DMS53 (cell line): ENCODE measurements at regions not wholly inside any gene's neighbourhood (a gene's known extent, or its start where the extent isn't known, plus 50 kb on each side); places are given as distances from the start of the nearest gene placed in this dataset.
A peak's percentile ranks its signal among the peaks of the same experiment; 100 is the strongest.

Experiments used
- DNase-seq: peaks from one replicate; lab custom pipeline; 2025; lab: John Stamatoyannopoulos, UW

DNA sequence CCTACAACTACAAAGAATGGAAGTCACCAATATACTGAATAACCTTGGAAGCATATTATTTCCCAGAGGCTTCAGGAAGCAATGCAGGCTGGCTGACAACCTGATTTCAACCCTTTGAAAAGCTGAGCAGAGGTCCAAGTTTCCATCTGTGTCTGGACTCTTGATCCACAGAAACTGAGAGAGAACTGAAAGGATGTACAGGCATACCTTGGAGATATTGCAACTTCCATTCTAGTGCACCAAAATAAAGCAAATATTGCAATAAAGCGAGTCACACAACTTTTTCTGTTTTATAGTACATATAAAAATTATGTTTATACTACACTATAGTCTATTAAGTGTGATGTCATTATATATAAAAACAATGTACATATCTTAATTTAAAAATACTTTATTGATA, 85.3 kb downstream of the TYW3 start:
- no peak for DNase-seq

DNA sequence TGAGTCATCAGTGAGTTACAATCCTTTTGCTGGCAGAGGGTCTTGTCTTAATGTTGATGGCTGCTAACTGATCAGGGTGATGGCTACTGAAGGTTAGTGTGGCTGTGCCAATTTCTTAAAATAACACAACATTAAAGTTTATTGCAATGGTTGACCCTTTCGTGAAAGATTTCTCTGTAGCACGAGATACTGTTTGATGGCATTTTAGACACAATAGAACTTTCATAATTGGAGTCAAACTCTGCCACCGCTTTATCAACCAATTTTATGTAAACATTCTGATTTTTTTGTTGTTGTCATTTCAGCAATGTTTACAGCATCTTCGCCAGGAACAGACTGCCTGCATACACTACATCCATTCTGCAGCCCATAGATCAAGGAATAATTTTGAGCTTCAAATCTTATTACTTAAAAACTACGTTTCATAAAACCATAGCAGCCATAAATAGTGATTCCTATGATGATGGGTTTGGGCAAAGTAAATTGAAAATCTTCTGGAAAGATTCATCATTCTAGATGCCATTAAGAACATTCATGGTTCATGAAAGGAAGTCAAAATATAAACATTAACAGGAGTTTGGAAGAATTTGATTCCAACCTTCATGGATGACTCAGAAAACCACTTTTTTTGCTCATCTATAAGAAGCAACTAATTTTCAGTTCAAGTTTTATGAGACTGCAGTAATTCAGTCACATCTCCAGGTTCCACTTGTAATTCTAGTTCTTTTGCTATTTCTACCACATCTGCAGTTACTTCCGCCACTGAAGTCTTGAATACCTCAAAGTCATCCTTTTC, 85.9 kb downstream of the TYW3 start:
- no peak for DNase-seq

DNA sequence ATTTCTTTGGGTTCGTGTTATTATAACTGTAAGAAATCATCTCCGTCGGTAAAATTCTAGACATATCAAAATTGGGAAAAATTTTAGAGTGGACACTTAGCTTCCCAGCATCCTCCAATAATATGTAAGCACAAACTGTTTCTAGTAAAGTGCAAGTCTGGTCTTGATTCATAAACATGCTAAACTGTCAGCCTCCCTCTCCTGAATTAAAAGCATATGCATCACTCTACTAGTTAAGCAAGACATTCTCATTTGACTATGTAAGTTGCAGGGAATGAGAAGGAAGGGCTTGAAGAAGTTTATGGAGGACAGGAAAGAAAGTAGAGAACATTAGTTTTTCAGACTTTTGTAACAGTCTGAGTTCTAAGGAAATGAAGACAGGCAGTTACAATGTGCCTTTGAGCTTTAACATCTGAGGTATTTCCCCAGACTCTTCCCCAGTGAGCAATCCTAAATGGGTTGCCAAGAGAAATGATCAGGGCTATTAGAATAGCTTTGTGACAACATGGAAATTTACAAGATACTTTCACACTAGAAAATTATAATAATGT, 90.0 kb downstream of the TYW3 start:
- DNase-seq, result no peak

DNA sequence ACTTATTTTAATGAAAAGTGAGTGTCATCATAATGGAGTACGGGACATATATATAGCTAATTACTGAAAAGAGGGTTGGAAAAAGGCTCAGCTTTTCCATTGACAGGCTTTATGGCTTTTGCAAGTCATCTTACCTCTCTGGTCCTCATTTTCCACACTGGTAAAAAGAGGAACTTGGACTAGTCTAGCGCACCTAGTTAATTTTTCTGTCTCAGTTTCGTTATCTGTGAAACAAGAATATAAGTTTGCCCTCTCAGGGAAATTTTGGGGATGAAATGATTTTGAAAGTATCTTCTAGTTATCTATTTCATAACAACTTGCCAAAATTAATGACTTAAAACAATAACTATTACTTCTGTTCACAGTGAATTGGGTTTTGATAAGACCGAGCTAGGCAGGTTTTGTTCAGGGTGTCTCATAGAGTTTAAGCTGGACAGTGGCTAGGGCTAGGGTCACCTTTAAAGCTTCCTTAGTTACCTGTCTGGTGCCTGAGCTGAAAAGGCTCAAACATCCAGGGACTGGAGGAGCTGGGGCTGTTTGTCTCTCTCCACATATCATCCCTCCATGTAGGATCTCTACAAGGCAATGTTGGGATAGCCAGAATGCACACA, 91.7 kb downstream of the TYW3 start:
- DNase-seq, result no peak

DNA sequence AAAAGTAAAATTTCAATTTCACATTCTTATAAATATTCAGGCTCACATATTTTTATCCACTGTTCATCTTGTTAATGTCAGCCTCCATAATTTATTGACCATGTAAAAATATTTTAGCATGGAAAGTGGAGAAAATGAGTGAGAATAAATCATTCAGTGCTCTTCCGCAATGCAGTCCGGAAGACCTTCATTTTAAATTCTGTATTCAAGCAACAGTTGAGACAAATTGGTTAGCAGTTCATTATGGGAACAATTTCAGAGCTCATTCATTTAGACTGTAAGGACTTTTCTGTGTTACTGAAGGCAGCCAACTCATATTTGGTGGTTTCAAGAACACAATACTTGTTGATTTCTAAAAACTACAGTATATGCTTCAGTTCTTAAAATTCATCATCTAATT, 97.8 kb downstream of the TYW3 start:
- no peak for DNase-seq

DNA sequence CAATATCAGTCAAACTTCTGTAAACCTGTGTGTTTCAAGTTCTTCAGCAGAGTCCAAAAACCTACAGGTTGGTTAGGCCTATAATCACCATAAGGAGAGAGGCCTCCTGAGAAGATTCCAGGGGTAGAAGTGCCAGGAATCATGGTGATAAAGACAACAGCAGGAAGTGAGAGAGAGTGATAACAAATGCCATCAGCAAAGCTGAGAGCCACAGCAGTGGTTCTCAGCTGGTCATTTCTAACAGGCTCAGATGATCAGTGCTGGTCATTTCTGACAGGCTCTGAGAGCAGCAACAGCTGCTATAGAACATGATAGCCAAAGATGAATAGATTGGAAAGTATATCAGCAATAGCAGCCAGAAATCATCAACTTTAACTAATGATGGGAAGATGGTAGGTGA, 101.3 kb downstream of the TYW3 start:
- no peak for DNase-seq

DNA sequence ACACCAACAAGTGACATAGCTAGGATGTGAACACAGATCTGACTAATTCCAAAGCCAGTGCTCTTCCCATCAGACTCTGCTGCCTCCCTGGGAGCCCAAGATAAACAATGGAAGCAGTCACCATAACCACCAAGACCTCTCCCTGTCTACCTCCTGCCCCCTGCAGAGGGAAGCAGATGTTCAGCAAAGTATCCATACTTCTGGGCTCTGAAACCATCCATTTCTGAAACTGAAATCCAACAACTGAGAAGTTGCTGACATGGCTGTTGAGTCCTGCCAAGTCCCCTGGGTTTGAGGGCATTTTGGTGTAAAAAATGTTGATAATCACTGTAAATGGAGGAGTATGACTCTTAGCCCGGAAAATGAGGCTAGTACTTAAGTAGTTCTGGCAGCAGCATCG, 102.1 kb downstream of the TYW3 start:
- DNase-seq, result no peak

DNA sequence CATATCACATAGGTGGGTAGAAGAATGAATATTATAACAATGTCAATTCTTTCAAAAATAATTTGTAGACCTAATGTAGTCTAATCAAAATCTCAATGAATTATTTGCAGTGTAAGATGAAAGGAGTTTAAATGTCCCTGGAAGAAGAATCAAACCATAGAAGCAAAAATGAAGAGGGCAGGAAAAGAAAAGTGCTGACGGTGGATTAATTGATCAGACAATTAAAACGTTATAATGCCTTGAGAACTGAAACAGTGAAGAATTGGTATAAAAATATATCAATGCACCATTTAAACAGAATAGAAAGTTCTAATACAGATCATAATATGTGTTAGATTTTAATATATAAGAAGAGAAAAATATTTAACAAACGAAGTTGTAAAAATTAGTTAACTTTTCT, 109.8 kb downstream of the TYW3 start:
- DNase-seq, result no peak

DNA sequence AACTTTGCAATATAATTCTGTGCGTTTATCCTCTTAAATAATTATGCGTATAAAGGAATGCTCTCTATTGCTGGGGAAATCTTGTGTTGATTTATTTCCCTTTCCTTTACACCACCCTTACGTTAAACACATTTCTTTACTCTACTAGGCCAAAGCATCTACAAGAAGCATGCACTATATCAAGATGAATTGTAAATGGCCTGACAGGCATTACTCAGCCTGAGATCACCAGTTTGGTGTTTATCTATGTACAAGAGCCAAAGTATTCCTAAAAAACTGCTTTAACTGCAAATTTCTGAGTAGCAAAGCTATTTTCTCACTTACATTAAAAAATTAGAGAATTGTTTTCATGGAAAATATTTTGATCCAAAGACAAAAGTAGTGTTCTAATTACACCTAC, 114.8 kb downstream of the TYW3 start:
- no peak for DNase-seq

DNA sequence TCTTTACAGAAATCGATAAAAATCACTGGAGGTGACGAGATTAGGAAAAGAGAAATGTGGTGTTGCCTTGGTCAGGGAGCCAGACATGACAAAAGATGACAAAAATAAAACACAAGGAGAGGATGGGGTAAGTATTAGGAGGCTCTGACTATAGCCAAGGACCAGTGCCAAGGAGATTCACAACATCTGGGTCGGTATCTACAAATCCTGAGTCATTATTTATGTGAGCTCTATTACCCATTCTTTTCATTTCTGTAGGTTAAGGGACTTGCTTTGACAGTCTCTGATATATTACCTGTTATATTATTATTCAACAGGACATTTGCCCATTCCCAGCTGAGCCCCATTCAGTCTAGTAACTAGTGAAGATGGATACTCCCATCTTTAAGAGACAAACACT, 120.8 kb downstream of the TYW3 start:
- no peak for DNase-seq

DNA sequence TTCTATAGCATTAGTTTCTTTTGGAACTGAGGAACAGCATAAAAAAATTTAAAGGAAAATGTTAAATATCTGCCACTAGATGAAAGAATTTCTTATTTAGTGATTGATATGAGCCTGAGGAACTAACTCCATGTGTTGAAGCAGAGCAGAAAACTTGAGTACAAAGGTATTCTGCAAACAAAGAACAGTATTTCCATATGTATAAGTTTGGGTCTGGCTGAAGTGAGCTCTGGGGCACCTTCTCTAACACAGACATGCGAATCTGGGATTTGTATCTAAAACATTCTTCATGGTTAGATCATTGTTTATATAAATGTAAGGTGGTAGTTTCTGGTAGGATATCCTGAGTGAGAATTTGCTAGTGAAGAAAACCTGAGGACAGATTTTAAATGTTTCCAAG, 123.2 kb downstream of the TYW3 start:
- DNase-seq, result no peak

DNA sequence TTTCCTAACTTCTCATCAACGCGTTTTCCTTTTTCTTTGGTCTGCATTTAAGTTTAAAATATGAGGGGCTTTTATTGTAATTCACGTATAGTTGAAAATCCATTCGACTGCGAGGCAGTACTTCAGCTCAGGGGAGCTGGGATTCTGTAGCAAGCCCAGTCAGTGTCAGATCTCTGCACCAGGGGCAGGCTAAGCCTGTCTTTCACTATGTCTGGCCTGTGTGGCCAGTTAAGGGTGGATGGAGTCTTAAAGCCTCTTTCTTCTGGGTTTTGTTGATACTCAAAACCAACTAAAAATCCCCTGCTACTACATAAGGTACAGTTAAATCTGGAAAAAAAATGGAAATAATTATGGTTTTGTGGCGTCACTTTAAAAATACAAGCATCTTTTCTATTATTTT, 124.7 kb downstream of the TYW3 start:
- DNase-seq, result no peak

DNA sequence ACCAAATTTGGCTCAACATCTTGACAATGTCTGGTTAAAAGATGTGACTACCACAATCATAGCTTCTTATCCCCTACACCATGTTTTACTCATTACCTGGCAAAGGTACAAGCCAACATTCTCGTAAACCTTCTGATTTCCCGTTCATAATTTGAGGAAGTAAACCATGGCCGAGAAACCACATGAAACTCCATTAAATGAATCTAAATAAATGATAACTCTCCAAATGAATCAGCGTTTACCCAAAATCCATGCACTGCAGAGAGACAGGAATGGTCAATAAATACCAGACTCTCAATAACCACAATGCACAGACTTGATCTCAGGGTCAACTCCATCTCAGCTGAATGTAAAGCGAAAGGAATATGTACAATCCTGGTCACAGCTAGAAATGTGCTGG, 125.2 kb downstream of the TYW3 start:
- DNase-seq, result no peak

DNA sequence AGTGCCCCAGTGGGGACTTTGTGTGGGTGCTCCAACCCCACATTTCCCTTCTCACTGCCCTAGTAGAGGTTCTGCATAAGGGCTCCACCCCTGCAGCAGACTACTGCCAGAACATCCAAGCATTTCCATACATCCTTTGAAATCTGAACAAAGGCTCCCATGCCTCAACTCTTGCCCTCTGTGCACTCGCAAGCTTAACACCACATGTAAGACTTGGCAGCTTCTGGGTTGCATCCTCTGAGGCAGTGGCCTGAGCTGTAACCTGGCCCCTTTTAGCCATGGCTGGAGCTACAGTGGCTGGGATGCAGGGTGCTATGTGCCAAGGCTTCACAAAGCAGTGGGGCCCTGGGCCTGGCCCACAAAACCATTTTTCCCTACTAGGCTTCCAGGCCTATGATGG, 128.9 kb downstream of the TYW3 start:
- no peak for DNase-seq

DNA sequence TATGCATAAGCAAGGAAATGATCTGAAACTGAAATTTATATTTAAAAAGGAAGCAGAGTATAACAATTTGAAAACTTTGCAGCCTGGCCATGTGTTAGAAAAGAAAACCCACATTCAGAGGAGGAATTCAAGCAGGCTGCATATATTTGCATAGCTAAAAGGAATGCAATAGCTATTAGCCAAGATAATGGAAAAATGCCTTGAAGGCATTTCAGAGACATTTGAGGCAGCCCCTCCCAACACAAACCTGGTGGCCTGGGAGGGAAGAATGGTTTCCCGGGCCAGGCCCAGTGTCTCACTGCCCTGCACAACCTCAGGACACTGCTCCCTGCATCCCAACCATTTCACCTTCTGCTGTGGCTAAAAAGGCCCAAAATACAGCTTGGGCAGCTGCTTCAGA, 136.8 kb downstream of the TYW3 start:
- DNase-seq, result no peak

DNA sequence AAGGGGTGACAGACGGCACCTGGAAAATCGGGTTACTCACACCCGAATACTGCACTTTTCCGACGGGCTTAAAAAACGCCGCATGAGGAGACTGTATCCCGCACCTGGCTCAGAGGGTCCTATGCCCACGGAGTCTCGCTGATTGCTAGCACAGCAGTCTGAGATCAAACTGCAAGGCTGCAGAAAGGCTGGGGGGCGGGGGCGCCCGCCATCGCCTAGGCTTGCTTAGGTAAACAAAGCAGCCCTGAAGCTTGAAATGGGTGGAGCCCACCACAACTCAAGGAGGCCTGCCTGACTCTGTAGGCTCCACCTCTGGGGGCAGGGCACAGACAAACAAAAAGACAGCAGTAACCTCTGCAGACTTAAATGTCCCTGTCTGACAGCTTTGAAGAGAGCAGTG, 144.4 kb downstream of the TYW3 start:
- DNase-seq, result peak; percentile 37

DNA sequence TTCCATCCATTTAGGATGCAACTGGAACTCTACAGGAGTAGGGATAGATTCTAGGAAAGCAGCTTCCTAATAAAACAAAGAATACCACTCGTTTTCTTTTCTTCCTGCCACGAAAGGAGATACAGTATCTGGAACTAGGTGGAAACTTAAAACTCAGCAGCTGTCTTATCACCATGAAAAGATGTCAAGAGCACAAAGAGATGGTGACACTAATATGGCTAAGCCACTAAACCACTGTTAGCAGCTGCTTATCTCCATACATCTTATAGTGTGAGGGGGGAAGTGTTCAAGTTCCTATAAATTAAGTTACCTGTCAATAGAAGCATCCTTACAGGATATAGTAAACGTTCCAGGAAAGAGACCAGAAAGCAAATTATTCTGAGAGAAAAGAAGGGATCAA, 162.5 kb downstream of the TYW3 start:
- DNase-seq, result no peak

DNA sequence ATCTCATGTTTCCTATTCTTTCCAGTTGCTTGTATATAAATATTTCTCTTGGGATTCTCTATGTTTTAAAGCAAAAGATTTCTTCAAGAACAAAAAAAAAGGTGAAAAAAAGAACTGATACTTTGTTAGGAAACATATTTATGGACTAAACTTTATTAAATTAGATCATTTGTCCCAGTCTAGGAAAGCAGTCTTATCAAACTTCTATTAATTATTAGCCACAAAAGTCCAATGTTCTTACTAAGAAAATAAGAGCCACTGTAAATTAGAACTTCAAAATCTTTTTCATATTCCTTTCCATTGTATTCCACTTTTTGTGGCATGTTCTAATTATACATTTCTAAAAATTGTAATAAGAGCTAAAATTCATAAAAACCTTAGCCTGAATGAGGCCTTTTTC, 175.2 kb downstream of the TYW3 start:
- no peak for DNase-seq

DNA sequence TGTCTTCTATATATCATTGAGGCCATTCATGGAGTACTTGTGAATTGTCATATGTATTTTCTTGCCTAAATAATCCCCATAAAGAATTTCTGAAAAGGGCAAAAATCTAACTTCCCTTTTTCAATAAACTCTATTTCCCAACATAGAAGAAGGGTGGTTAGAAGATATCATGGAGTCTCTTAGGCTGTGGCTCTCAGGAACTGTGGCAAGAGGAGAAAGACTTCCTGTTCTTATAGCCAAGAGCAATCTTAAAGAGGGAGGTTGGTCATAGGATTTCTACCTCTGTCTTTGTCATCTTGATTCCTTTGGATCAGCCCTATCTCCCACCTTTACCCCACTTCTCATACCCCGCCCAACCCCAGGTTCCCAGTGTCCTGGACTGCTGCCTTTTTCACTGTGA, 175.8 kb downstream of the TYW3 start:
- no peak for DNase-seq

DNA sequence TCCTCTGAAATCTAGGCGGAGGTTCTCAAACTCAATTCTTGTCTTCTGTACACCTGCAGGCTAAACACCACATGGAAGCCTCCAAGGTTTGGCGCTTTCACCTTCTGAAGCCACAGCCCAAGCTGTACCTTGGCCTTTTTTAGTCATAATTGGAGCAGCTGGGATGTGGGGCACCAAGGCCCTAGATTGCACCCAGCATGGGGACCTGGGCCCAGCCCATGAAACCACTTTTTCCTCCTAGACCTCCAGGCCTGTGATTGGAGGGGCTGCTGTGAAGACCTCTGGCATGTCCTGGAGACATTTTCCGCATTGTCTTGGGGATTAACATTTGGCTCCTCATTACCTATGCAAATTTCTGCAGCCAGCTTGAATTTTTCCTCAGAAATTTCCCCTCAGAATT, 181.0 kb downstream of the TYW3 start:
- DNase-seq, result no peak

DNA sequence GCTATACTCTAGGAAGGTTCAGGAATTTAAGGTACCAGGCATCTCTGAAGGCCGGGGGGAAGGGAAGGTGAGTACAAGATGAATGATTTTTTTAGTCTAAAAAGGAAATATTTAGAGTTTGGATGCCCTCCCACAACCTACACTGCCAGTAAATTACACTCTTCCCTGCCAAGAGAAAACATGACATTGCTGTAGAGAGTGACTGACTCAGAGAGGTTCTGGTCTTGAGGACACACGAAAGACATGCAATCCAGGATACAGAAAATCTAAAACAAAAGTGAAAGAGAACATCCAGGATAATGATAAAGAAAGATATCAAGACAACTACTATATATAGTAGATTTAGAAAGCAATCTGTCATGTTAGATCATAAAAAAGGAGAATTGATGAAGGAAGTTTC, 200.5 kb downstream of the TYW3 start:
- DNase-seq, result no peak

DNA sequence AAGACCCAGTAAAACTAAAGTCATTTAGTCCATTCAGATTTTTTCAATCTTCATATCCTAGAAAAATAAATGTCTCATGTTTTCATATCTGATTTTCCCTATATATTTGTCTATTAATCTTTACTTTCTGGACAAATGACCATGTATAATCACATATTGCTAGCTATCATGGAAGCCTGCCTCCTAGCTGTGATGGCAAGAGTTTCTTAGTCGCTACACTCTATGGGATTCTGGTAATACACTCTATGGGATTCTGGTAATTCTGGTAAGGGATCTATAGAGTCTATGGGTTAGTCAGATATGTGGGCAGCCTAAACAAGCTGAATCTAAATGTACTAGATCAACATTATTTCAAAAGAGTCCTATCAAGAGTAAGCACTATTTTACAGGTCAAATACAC, 198.7 kb upstream of the LHX8 start:
- no peak for DNase-seq

DNA sequence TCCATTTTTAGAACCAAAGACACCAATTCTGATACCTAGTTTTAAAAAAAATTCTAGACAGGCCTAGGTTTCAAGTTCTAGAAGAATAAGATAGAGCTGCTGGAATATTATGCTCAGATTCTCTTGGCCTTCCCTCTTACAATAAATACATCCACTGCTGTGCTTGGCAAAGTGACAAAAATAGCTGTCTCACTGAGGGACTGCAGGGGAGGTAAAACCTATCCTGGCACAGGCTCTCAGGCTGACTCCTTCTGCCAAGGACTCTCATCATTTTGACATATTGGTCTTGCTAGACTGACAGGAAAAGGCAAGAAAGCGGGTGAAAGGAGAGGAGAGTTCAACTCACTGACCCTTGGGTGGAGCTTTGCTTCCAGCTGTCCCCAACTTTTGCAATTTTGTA, 197.0 kb upstream of the LHX8 start:
- DNase-seq, result no peak

DNA sequence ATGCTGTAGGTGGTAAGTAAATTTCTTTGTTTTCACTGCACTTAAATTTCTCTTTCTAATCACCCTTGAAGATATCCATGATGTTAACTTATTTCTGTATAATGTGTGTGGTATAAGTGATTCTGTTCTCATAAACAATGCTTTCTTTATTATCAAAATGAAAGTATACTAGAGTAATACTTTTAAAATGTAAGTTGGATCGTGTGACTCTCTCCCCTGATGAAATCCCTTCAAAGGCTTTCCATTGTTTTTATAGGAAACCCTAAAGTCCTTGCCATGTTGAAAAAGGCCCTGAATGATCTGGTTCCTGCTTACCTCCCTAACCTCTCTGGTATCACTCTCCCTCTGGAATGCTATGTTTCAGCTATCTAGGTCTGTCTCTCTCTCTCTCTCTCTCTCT, 191.1 kb upstream of the LHX8 start:
- no peak for DNase-seq
